NCI-H2107 (cell line): ENCODE measurements at regions not wholly inside any gene's neighbourhood (a gene's known extent, or its start where the extent isn't known, plus 50 kb on each side); places are given as distances from the start of the nearest gene placed in this dataset.

Source experiments
- DNase-seq: peaks from one replicate; lab custom pipeline; 2025; lab: John Stamatoyannopoulos, UW

DNA sequence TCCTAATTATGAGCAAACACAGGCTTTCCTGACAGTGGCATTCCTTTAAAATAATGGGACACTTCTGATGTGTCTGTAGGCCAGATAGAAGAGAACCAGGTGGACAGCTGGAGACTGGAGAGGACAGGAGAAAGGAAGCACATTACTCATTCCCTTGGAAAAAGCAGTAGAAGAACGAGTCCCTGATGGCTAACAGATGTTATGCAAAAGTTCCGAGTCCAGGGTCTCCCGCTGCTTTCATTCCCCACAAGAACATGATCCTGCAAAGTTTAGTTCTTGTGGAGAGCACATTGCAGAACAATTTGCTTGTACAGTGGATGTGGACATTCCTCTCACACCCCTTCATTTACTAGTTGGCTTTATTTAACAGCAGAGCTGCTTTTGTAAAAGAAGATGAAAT lies 137.6 kb downstream of the GPAM start:
- DNase-seq = no peak

DNA sequence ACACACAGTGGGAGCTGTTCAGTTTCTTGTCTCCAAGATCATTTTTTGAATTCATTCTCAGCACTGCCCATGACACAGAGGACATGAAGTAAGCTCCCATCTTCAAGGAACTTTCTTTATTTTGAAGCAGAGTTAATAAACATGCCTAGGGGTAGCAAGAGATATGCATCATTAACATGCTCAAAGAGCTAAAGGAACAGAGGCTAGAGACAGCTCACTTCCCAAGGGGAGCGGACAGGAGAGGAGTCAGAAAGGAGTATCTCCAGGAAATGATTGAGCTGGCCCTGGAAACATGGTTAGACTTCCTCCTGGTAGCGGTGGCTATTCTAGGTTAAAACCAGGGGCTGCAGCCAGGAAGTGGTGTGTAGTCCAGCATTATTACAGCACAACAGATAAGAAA lies 135.9 kb downstream of the GPAM start:
- no peak for DNase-seq

DNA sequence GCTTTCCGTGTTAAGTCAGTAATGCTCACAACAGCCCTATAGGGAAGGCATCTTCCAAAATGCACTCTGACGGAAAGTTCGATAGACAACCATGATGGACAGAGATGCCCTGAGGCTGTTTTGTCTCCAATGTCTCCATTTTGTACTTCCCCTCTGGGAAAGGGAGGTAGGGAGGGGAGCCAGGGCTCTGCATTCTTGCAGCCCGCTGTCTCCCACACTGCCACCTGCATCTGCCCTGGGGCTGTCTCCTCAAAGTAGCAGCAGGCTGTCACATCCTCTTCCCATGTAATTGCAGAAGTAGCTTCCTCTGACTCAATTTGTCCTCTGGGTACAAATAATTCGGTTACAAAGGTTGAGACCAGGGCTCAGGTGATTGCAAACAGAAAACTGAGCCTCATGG lies 131.4 kb downstream of the GPAM start:
- no peak for DNase-seq

DNA sequence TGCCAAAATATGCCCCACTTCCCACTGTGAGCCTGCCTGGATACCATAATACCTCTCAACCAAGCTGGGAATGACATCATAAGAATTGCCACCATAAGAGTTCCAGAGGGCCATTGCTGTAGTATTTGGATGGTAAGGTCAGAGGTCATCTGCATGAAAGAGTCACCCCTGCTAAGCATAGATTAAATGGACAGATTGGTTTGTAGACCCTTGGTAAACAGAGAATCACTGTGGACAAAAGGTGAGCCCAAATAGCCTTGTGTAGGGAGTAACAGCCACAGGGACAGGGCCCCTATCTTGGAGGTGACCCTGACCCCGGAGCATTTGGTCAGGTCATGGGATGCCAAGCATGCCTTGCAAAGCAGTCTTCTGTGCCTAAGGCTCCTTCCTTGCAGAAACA lies 129.7 kb downstream of the GPAM start:
- DNase-seq = no peak

DNA sequence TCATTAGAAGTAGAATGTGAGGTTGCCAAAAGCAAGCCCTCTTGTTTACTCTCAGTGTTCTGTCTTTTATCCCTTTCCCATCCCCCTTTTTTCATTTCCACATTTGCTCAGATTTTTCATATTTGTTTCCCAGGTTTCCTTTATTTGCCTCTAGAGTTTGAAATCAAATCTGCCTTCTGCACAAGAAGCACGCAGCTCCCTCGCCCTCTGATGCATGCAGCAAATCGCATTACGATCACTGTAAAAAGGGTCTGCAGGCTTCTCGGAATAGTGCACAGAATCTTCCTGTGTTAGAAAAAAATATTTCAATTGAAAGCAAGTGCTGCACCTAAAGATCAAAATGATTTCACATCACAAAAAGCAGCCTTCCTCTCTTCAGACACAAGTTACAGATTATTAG lies 129.0 kb downstream of the GPAM start:
- DNase-seq = no peak

DNA sequence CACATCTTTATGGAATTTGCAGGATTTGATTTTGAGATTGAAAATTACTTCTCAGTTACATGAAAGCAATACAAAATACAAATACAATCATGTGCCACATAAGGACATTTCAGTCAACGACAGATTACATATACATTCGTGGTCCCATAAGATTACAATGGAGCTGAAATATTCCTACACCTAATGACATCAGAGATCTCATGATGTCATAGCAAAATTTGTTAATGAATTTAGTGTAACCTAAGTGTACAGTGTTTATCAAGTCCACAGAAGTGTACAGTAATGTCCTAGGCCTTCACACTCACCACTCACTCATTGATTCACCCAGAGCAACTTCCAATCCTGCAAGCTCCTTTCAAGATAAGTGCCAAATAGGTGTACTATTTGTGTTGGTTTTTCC lies 126.5 kb downstream of the GPAM start:
- DNase-seq = no peak

DNA sequence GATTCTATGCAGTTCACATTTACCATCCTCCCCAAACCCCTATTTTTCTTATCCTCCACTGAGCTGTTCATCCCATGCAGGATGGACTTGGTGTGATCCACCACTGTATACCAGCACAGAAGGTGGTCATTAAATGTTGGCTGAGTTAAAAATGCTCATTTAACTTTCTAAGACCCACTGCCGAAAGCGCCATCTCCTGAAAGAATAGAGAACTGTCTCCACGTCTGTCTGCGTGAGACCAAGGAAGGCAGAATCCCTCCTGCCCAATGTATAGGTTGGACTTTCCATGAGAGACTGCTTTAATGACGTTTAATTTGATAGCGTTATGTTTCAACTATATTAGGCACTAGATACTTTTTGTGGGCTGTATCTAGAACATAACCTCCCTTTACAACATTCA lies 124.3 kb downstream of the GPAM start:
- DNase-seq = no peak

DNA sequence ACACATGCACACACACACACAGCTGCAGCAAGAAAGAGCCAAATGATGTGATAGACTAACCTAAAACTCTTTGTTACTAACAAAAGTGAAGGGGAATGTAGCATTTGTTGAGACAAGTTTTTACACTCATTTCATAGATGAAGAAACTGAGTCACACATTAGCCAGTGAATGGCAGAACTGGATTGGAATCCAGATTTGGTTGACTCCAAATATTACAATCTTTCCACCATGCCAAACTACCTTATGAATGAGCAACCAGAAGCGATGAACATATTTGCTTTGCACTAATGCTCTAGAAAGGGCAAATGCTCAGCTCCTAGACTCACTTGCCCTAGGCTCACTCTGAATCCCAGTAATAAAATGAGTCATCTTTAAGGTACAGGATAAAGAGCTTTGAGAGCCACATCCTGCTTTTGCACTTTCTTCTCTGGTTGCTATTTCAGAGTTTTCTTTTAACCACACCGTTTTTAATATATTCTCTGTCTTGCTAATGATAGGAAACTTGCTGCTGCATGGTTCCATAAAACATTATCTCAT lies 111.9 kb downstream of the GPAM start:
- DNase-seq = no peak

DNA sequence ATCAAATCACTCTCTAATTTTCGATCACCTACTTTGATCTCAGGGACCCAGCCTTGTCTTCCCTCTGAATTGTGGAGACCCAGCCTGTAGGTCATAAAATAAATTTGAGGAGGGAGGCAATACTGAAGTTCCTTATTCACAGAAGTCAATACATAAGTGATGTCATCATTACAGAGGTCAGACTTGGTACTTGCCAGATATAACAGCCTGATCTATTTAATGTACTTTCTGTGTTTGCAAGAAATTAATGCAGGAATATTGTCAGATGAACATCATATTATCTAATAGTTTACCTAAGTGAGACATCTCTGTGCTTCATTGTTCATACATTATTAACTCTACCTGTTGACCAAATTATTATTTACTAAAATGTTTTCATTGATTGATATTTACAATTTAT lies 105.6 kb downstream of the GPAM start:
- no peak for DNase-seq

DNA sequence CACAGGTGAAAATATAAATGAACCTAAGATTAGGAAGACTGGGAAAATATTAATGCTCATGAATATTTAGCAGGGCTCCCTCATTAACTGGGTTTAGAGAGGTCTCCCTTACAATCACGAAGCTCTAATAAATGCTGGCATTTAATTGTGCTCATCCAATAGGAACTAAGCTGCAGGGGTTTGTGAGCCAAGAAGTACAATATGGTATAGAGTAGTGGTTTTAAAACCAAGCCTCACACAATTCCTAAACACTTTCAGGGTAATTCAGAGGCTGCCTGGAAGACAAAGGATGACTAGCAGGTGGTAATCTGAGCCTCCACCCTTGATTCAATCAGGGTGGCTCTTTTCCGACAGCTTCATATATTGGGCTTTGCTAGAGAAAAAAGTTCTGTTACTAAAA lies 103.3 kb downstream of the GPAM start:
- no peak for DNase-seq

DNA sequence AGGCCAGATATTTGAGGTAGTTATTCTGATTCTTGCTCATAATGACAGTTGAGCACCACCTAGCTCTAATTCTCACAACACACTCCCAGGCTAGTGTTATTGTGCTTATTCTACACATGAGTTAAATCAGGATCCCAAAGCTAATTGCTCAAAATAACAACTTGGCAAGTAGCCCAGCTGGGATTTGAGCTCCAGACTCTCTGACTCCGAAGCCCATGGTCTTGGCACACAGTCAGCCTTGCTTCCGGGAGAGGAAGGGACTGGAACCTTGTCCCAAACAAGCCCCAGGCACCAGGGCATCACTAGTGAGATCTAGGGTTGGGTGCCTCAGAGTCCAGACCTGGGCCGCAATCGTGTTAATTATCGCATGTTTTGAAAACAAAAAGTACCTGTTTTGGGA lies 101.4 kb downstream of the GPAM start:
- no peak for DNase-seq

DNA sequence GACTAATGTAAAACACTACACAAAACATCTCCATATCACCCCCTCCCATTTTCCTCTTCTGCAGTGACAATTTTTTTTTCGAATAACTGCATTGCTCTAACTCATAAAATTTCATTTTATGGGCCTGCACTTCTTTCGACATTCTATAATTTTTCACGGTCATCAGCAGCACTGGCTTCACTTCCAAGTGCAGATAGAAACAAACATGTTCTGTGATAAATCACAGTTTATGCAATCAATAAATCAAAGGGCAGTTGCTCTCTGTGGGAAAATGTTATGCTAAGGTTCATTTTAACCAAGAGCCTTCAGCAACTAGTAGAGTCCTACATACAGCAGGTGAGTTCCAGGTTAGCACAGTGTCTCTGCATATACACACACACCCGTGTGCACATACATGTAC lies 100.1 kb downstream of the GPAM start:
- DNase-seq = no peak

DNA sequence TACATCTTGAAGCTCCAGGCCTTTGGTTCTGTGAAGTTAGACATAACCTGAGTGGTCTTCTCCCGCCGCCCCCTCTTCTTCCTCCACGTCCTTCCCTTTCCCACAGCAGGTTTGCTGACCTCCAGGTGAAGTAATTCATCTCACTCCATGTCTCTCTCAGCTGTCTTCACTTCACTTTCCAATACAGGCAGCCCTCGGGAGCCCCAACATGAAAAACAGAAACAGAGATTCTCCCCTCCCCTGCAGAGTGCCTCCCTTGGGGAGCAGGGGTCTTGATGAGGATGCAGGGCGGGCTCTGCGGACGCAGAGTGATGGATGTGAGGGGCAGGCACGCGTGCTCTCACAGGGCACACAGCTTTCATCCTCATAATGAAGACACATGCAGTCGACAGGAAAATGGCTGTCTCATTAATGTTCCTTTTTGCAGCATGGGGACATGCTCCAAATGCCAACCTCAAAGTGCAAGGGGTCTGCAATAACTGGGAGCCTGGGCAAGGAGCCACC lies 95.6 kb downstream of the GPAM start:
- DNase-seq = no peak

DNA sequence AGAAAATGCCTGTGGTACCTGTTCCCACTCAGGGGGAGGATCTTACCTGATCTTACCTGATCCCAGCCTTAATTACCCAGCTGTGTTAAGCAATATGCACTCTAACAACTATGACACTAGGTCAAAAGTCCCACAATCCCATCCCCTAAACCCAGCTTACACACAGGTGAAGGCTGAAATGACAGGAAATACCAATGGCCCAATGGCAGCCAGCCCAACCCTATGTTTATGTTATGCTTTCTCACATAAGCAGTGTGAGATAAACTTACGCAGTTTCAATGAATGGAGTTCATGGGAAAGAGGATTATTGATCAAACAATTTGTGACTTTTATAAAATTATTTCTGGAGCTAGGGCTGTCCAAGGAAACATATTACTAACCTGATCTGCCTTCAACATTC lies 91.9 kb downstream of the GPAM start:
- DNase-seq = no peak

DNA sequence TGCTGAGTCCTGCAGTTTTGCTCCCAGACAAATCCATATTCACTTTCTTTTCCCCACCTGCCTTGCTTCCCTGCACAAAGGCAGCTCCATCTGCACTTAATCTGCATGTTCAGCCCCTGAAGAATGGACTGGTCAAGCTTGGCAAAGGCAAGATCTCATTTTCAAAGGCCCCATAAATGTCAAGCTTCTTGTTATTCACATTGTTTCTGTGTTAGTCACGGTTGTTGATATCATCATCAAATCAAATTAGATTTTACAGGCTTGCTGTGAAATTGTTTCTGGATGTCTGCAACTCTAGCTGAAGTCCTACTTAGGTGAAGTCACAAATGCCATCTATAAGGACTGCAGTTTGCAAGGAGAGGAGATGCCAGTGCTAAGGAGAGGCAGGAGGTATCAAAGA lies 91.0 kb downstream of the GPAM start:
- no peak for DNase-seq

DNA sequence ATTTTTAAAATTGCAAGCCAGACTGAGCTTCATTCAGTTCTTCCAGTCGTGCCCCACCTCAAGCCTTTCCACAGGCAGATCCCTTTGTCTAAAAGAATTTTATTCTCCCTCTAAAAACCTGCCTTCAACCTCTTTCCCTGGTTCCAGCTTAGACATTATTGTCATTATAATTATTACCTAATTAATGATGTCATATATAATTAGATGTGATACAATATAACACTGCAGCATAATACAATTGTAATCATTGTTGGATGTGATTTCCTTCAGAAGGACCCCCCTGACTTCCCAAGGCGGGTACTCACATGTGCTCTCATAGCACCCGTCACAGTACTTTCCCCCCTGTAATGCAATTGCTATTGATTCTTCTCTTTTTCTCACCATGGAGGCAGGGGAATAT lies 88.6 kb downstream of the GPAM start:
- no peak for DNase-seq

DNA sequence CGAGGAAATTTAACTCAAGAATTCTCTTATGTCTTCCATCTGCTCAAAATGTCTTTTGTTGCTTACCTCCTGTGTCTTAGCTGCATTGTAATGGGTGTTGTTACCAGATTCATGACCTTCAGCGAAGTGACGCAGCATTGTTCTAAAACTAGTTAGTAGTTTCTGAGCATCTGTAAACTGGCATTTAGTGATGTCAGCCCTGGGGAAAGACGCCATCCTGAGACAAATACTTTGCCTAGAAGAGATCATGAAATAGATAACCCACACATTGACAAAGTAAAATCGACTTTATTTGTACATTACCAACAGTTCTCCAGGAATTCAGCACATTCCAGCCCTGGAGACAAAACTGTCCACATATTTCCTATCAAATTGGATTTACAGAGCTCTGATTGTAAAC lies 87.8 kb downstream of the GPAM start:
- no peak for DNase-seq

DNA sequence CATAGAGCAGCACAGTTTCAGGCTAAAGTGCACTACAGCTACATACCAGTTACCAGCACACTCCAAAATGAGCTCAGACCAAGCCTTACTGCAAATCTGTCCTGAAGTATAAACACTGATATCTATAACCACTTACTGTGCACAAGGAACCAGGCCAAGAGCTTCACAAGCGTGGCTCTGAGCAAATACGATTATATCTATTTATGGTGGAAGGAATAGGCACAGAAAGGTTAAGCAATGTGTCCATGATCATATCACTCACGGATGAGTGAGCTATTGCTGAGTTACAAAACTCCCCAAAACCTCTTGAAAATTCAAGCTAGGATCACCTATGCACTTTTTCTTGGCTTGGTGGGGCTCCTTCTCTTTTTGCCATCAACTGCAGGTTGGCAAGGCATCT lies 84.9 kb downstream of the GPAM start:
- DNase-seq = no peak
